ENCODE measurements at regions not wholly inside any gene's neighbourhood (a gene's known extent, or its start where the extent isn't known, plus 50 kb on each side); places are given as distances from the start of the nearest gene placed in this dataset.
A peak's percentile ranks its signal among the peaks of the same experiment; 100 is the strongest.

- no peak for DNase-seq
- no peak overlapping the region for H3K4me3 ChIP-seq (ENCODE audit: insufficient read depth, low read depth, low read length)
- H3K36me3 ChIP-seq (replicated peaks; ENCODE audit: control insufficient read depth, insufficient read depth, low read length): no peaks in the 10 kb centered on the region
- no peaks in the 10 kb centered on the region for H3K27me3 ChIP-seq (ENCODE audit: control insufficient read depth, insufficient read depth, low read length)
Observed at GRCh38 chr11:86749821-86750401, 50.4 kb upstream of the PRSS23 start.

- H3K27me3 ChIP-seq (ENCODE audit: control insufficient read depth, insufficient read depth, low read length): no peaks in the 10 kb centered on the region
- DNase-seq: no peak
- H3K36me3 ChIP-seq (replicated peaks; ENCODE audit: control insufficient read depth, insufficient read depth, low read length): no peaks in the 10 kb centered on the region
- H3K4me3 ChIP-seq (ENCODE audit: insufficient read depth, low read depth, low read length): no peak overlapping the region
Observed at GRCh38 chr11:86749376-86749775, 51.0 kb upstream of the PRSS23 start.

- DNase-seq: no peak
- H3K4me3 ChIP-seq (ENCODE audit: insufficient read depth, low read depth, low read length): no peak overlapping the region
- H3K27me3 ChIP-seq (ENCODE audit: control insufficient read depth, insufficient read depth, low read length): no peaks in the 10 kb centered on the region
- no peaks in the 10 kb centered on the region for H3K36me3 ChIP-seq (replicated peaks; ENCODE audit: control insufficient read depth, insufficient read depth, low read length)
Observed at GRCh38 chr11:86748296-86748695, 52.0 kb upstream of the PRSS23 start.

- DNase-seq: no peak
- H3K27me3 ChIP-seq (ENCODE audit: control insufficient read depth, insufficient read depth, low read length): no peaks in the 10 kb centered on the region
- H3K4me3 ChIP-seq (ENCODE audit: insufficient read depth, low read depth, low read length): no peak overlapping the region
- H3K36me3 ChIP-seq (replicated peaks; ENCODE audit: control insufficient read depth, insufficient read depth, low read length): no peaks in the 10 kb centered on the region
Observed at GRCh38 chr11:86747801-86748200, 52.5 kb upstream of the PRSS23 start.

GRCh38 chr11:86746514-86746913 lies 53.8 kb upstream of the PRSS23 start:
- Histone ChIP-seq H3K27me3 (ENCODE audit: control insufficient read depth, insufficient read depth, low read length) (no peaks in the 10 kb centered on the region), H3K4me3 (ENCODE audit: insufficient read depth, low read depth, low read length) (no peak overlapping the region), H3K36me3 (replicated peaks; ENCODE audit: control insufficient read depth, insufficient read depth, low read length) (no peaks in the 10 kb centered on the region)
- no peak for DNase-seq

- no peaks in the 10 kb centered on the region for H3K27me3 ChIP-seq (ENCODE audit: control insufficient read depth, insufficient read depth, low read length)
- DNase-seq: no peak
- H3K36me3 ChIP-seq (replicated peaks; ENCODE audit: control insufficient read depth, insufficient read depth, low read length): no peaks in the 10 kb centered on the region
- H3K4me3 ChIP-seq (ENCODE audit: insufficient read depth, low read depth, low read length): no peak overlapping the region
Observed at GRCh38 chr11:86745571-86745970, 54.8 kb upstream of the PRSS23 start.

GRCh38 chr11:86743223-86744118 lies 56.9 kb upstream of the PRSS23 start:
- no peaks in the 10 kb centered on the region for H3K36me3 ChIP-seq (replicated peaks; ENCODE audit: control insufficient read depth, insufficient read depth, low read length)
- no peak for DNase-seq
- H3K27me3 ChIP-seq (ENCODE audit: control insufficient read depth, insufficient read depth, low read length): no peaks in the 10 kb centered on the region
- no peak overlapping the region for H3K4me3 ChIP-seq (ENCODE audit: insufficient read depth, low read depth, low read length)

GRCh38 chr11:86741839-86742805 lies 58.2 kb upstream of the PRSS23 start:
- Histone ChIP-seq H3K36me3 (replicated peaks; ENCODE audit: control insufficient read depth, insufficient read depth, low read length) (no peaks in the 10 kb centered on the region), H3K27me3 (ENCODE audit: control insufficient read depth, insufficient read depth, low read length) (no peaks in the 10 kb centered on the region), H3K4me3 (ENCODE audit: insufficient read depth, low read depth, low read length) (no peak overlapping the region)
- no peak for DNase-seq

- Histone ChIP-seq H3K27me3 (ENCODE audit: control insufficient read depth, insufficient read depth, low read length) (no peaks in the 10 kb centered on the region), H3K36me3 (replicated peaks; ENCODE audit: control insufficient read depth, insufficient read depth, low read length) (no peaks in the 10 kb centered on the region), H3K4me3 (ENCODE audit: insufficient read depth, low read depth, low read length) (no peak overlapping the region)
- DNase-seq: no peak
Observed at GRCh38 chr11:86741484-86741835, 58.9 kb upstream of the PRSS23 start.

GRCh38 chr11:86740628-86741483 lies 59.5 kb upstream of the PRSS23 start:
- peak; percentile 51 for DNase-seq
- Histone ChIP-seq H3K27me3 (ENCODE audit: control insufficient read depth, insufficient read depth, low read length) (no peaks in the 10 kb centered on the region), H3K4me3 (ENCODE audit: insufficient read depth, low read depth, low read length) (no peak overlapping the region), H3K36me3 (replicated peaks; ENCODE audit: control insufficient read depth, insufficient read depth, low read length) (no peaks in the 10 kb centered on the region)

GRCh38 chr11:86738568-86738967 lies 61.8 kb upstream of the PRSS23 start:
- Histone ChIP-seq H3K27me3 (ENCODE audit: control insufficient read depth, insufficient read depth, low read length) (no peaks in the 10 kb centered on the region), H3K36me3 (replicated peaks; ENCODE audit: control insufficient read depth, insufficient read depth, low read length) (no peaks in the 10 kb centered on the region), H3K4me3 (ENCODE audit: insufficient read depth, low read depth, low read length) (no peak overlapping the region)
- no peak for DNase-seq

GRCh38 chr11:86737737-86738136 lies 62.6 kb upstream of the PRSS23 start:
- Histone ChIP-seq H3K36me3 (replicated peaks; ENCODE audit: control insufficient read depth, insufficient read depth, low read length) (no peaks in the 10 kb centered on the region), H3K4me3 (ENCODE audit: insufficient read depth, low read depth, low read length) (no peak overlapping the region), H3K27me3 (ENCODE audit: control insufficient read depth, insufficient read depth, low read length) (no peaks in the 10 kb centered on the region)
- no peak for DNase-seq

GRCh38 chr11:86737230-86737629 lies 63.1 kb upstream of the PRSS23 start:
- H3K36me3 ChIP-seq (replicated peaks; ENCODE audit: control insufficient read depth, insufficient read depth, low read length): no peaks in the 10 kb centered on the region
- no peak for DNase-seq
- H3K4me3 ChIP-seq (ENCODE audit: insufficient read depth, low read depth, low read length): no peak overlapping the region
- no peaks in the 10 kb centered on the region for H3K27me3 ChIP-seq (ENCODE audit: control insufficient read depth, insufficient read depth, low read length)

Measured in H7 (cell line).